OCI-M2 (cell line): ENCODE measurements at regions not wholly inside any gene's neighbourhood (a gene's known extent, or its start where the extent isn't known, plus 50 kb on each side); places are given as distances from the start of the nearest gene placed in this dataset.

Experiments used
- DNase-seq: peaks from one replicate; lab custom pipeline; 2025; ENCODE audit not compliant: unreplicated experiment; lab: John Stamatoyannopoulos, UW

DNA sequence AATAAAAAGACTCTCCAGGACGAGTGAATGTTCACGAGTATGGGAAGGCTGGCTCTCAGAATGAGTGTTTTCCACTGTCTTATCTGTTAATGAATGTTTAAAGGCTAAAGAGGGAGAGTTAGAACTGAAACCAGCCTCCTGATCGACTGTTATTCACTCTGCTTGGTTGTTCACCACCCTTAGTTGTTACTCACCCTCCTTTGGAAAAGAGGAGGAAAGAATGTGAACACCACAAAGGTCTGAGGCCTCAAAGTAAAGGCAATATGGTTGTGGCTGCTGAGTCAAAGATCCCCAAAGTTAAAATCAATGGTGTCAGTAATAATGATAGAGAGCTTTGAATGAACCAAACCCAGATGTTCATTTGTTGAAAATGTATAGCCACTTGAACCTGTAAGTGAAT lies 1793.2 kb upstream of the PCDH20 start:
- DNase-seq, result no peak

DNA sequence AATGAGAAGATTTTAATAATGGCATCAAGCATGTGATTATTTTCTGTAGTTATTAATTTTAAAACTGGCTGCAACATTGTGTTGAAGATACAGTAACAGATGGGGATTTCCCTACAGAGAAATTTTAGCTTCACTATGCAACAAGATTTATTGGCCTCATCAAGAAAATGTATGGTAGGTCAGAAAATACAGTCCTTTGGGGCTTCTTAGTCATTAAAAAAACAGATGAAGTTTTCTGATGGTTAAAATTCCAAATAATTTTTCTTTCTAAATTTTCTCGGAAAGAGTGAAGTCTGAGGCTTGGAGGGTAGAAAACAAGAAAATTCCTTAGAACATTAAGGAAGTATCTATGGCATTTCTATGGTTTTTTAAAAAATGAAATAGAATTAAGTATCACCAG lies 1790.8 kb upstream of the PCDH20 start:
- no peak for DNase-seq

DNA sequence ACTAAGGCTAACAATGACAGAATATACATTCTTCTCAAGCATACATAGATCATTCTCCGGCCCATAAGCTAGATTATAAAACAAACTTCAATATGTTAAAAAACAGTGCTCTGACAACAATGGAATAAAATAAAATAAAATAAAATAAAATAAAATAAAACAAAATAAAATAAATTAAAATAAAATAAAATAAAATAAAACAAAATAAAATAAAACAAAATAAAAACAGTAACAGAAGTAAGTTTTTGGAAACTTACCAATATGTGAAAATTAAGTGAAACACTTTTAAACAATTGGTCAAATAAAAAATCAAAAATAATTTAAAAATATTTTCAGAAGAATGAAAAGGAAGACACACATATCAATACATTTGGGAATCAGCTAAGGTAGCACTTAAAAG lies 1785.8 kb upstream of the PCDH20 start:
- no peak for DNase-seq

DNA sequence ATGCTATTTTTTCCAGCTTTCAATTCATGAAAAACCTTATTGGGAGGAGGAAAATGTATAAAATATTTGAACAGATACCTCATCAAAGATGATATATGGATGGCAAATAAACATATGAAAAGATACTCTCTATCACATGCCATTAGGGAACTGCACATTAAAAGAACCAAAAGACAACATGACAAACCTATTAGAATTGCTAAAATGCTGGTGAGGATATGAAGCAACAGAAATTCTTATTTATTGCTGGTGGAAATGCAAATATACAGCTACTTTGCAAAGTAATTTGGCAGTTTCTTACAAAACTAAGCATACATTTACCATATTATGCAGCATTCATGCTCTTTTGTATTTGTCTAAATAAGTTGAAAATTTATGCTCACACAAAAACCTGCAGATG lies 1783.9 kb upstream of the PCDH20 start:
- no peak for DNase-seq

DNA sequence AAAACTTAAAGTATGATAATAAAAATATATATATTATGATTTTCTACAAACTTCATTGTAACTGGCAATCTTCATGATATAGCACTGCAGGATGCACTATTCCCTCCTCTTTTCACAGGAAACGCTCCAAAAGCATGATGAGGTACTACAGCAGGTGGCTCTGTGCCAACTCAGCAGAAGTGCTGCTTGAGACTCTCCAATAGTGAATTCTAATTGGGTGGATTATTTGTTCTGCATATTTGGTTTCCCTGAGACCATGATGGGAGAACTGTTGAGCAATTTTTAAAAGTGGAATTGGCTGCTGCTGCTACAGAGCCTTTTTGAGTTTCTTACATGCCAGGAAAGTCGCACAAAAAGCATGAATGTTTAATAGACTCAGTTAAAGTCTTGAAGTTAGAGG lies 1782.4 kb upstream of the PCDH20 start:
- DNase-seq, result no peak

DNA sequence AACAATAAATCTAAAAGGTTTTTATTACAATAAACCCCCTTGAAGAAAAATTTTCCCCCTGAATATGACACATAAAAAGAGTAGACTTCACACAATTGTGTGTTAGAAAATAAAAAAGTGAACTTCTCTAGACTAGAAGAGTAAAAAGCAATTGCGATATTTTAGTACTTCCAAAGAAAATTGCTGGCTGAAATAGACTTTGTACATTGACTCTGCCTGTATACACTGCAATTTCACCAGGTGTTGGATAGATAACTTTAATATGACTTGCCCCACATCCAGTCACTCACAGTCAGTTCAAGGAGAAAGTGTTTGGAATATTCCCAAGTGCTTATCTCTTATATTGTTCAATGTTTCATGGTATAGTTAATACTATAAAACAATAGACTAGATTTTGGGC lies 1780.1 kb upstream of the PCDH20 start:
- DNase-seq, result no peak

DNA sequence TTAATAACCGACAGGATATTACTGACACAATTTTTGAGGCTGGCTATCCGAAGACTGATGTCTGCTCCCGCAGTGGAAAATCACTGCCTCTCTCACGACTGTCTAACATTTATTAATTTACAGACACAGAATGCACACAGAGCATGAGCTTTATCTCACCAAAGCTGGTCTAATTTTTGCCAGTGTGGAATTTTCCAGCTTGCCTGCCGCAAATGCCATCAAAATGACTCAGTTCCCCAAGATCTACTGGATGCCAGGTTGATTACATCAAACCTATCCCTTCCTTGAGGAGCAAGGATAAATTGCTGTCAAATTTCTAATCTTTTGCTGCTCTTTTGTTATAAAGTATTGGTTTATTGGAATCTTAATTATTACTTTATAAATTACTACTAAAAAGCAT lies 1775.1 kb upstream of the PCDH20 start:
- no peak for DNase-seq

DNA sequence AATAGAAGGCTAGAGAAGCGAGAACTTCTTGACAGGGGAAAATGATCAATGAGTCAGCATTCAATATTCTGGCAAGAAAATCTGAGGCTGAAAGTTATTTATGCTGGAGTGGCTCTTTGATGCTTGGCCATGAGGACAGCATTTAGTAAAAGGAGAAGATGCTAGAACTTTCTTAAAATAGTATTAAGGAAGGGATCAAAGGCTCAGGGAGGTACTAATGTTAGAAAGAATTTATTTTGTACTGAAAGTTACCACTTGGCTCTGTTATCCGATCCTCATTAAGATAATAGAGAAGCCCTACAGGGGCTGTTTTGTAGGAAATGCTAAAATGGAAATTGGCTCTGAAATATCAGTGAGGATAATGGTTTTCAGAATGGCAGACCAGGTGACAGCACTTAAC lies 1774.6 kb upstream of the PCDH20 start:
- DNase-seq, result no peak

DNA sequence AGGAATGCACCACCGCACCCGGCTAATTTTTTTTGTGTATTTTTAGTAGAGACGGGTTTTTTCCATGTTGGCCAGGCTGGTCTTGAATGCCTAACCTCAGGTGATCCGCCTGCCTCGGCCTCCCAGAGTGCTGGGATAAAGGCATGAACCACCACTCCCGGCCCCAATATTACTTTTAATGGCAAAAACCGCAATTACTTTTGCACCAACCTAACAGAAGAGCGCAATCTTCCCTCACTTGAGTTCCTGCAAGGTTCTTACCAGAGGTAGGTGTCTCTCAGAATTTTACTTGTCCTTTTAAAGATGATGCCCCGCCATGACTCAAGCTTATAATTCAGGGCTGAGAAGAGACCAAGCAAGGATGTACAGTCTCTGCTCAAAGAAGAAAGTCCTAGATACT lies 1774.1 kb upstream of the PCDH20 start:
- DNase-seq, result no peak

DNA sequence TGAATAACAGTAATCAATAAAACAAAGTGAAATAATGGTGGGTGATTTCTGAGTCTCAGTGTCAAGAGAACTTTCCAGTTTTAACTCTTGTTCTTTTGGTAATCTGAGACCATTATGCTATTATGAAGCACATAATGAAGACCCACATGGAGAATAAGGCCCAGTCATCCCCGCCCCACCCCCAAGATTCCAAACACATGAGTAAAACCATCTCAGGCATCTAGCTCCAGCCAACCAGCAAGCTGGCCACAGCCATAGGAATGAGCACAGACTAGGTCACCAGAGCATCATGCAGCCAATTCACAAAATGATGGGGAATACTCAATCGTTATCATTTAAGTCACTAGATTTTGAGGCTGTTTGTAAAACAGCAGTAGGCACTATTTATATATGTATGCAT lies 1769.0 kb upstream of the PCDH20 start:
- no peak for DNase-seq

DNA sequence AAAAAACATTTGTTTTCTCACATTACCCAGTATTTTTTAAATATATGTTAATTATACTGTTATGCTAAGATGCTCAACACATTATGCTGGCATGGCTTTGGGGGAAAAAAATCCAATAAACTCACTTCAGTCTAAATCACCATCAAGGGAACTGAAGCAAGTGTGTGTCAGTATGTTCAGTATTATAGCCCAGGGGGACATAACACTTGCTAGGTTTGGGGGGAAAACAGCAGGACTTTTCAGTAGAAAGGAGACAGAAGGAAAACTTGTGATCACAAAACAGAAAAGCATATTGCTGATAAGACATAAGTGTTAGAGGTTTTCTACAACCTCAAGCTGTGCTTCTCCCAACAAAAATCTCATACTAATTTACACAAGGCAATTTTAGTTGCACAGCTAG lies 1759.9 kb upstream of the PCDH20 start:
- DNase-seq, result no peak

DNA sequence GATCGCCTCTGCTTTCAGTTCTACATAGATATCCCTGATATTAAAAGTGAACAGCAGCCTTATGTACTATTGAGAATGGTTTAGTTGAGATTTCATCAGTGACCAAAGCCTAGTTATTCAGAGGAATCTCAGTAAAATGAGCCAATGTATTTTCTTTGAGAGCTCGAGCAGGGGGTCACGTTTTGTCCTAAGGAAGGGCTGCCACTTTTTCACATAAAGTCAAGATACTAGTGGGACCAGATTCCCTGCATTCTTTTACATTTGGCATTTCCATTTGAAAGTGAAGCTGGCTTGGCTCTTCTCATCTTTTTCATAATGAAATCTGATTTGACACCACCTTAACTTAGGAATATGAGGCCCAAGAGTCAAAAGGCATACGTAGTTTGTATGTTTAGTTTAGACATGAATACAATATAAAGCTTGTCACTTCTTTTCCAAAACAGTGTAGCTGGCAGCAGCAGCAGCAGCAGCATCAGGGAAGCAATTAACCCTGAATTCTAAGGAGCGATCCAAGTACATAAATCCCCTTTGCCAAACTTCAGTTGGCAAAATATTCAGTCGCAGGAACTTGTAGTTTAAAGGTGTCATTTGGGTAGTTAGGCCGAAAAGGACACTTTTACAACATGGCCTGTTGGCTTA lies 1752.2 kb upstream of the PCDH20 start:
- no peak for DNase-seq

DNA sequence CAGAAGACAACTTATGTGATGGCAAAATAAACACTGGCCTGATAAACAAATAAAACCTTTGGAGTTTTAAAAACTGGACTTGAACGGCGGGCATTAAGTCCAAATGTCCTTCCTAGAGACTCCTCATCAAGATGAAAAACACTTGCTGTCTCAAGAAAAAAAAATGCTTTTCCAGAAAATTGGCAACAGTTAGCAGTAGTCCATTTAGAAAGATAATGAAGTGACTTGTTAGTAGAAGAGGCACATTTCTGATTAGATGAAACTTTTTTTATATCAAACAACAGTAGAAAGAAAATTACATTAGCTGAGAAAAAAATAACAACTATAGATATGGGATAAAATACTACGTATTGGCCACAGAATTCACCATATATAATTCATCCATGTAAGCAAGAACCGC lies 1750.7 kb upstream of the PCDH20 start:
- no peak for DNase-seq

DNA sequence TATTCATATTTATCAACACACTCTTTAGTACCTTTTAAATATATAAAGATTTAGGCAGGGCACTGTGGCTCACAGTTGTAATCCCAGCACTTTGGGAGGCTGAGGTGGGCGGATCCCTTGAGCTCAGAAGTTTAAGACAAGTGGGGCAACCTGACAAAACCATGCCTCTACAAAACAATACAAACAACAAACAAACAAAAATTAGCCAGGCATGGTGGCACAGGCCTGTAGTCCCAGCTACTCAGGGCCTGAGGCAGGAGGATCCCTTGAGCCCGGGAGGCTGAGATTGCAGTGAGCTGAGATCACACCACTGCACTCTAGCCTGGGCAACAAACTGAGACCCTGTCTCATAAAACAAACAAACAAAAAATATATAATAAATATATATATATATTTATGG lies 1748.3 kb upstream of the PCDH20 start:
- no peak for DNase-seq

DNA sequence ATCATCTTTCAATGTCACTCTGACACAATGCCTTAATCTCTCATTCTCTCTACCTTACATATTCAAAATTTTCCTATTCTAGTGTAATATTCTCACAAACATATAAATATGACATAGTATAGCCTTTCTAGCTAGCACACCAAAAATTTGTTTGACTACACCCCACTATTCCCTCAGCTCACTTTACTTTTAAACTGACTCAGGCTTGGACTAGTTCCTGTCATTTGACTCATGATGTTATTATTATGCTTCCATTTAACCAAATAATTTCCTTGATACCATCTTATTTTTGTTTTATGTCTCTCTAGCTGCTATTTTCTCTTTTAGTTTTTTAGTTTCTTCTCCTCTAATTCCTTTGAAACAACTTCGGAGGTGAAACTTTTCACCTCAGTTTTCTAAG lies 1745.6 kb upstream of the PCDH20 start:
- no peak for DNase-seq

DNA sequence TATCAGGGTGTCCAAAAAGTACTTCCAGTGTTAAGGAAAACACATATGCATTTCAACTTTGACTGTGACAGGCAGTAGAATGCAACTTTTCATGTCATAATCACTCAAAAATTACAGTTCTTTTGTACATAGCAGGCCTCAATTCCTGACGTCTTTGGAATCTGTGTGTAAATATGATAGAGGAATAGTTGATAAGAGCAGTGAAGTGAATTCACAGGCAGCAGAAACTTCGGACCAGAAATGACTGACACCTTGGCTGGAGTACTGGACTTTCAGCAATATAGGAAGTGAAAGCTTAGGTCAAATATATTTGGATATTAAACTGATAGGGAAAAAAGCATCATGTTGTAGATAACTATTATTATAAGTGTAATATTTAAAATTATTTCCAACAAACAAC lies 1741.2 kb upstream of the PCDH20 start:
- DNase-seq, result no peak

DNA sequence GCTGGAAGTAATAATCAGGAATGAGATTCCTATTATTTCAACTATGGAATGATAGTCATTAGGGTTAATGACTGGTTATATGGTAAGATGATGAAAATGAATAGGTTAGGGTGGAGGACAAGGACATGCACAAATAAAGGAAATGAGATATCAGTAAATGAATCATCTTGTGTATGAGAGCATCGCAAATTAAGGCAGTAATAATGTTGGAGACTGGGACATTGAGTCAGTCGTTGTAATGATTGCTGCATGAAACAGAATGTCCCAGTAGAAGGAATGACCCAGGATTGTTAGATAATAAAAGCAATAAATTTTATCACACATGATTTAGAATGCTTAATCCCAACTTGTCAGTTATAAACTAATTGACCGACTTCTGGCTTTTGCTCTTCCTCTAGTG lies 1733.7 kb upstream of the PCDH20 start:
- no peak for DNase-seq

DNA sequence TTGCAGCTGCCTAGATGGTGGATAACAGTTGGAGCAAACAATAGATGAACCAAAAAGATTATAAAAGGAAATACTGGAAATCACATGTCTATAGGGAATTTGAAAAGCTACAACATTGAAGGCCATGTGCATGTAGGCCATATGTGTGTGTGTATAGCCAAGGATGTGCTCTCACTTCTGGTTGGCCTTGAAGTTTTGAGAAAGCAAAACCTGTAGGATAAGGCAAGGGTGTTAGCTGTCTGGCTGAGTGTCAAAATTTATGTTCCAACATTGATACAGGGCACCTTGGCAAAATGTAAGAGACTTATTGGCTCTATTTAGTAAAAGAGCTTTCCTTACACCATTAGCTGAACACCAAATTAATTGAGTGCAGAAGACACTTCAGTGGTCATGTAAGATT lies 1723.6 kb upstream of the PCDH20 start:
- DNase-seq, result no peak

DNA sequence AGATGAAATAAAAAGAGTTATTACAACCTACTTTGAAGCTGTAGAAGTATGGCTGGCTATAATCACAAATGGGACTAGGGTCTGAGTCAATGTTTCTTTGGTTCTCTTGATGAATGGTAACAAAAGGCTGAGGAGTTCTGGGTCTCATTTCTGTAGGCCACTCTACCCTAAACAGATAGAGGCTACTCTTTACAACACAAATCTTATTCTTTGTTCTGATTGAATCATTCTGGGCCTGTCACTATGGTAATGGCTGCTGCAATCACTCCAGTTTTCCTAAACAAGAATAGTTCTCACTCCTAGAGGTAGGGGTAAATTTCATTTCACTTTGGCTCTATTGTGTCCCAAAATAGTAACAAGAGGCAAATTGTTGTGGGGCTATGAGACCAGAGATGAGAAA lies 1714.3 kb upstream of the PCDH20 start:
- no peak for DNase-seq

DNA sequence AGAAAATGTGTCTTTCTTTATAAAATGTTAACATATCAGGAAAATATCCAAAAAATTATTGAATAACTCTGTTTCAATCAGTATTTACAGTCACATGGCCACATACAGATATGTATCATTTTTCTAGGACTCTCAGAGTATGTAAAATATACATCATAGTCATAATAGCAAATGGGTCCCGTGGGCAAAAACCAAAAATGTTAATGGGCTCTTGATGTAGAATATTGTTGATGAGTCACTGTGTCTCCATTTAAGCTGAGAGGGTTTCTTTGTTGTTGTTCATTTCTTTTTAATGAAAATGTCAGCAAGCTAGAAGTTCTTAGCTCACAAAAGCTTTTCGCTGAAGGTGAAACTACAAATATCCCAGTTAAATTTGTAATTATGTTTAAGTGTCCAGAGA lies 1713.1 kb upstream of the PCDH20 start:
- no peak for DNase-seq

DNA sequence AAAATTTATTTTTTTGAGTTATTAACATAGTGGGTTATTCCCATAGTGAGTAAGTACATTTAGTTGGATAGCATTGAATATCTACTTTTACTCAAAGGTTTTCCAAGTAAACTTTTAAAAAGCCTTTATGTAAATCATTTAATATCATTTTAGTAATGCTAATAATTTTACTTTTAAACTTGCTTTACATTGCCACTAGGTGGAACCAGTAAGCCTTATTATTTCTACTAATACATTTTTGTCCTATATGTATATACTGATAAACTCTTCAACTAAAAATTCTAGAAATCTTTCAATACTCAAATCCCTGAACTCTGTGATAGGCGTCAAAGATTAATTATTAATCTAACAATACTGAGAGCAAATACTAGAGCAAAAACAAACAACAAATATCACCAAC lies 1709.2 kb upstream of the PCDH20 start:
- DNase-seq, result no peak

DNA sequence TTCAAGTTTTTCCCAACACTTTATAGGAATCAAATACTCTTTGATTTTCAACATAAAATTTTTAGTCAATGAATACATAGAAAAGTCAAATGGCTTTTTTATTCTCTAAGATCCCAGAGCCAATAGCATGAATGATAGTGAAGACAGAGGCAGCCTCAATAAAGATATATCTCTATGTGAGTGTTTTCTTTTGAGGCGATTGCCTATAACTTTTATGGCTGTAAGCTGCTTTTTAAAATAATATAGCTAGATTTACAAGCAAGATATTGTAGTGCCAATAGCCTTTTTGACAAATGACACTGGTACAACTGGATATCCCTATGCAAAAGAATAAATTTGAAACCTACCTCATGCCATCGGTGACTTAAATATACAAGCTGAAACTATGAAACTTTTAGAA lies 1705.2 kb upstream of the PCDH20 start:
- no peak for DNase-seq

DNA sequence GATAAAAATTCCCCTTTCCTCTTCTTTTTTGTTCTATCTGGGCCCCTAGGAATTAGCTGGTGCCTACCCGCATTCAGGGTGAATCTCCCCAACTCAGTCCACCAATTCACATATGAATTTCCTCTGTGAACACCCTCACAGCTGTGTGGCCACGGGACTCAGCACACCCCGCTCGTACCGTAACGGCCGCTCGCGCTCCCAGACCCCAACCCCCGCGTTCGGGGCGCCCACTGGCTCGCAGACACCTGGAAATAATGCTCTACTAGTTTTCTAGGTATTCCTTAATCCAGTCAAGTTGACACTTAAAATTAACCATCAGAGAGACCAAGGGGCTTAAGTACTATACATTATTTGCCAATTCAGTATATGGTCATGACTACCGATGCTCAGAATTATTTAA lies 1702.1 kb upstream of the PCDH20 start:
- DNase-seq, result no peak
